Colon (tissue), 2 donors: ENCODE measurements at regions not wholly inside any gene's neighbourhood (a gene's known extent, or its start where the extent isn't known, plus 50 kb on each side); places are given as distances from the start of the nearest gene placed in this dataset.
"Not testable (repeated sequence)": the region's sequence is repeated elsewhere in the genome, so short reads cannot be mapped to it uniquely, and the experiment has no call there.

Experiments
- FAIRE-seq: peaks from 2 replicates; lab custom pipeline; 2012; peaks lifted over from hg19 to GRCh38; lab: Jason Lieb, UNC
- donor health status: control.
- donor health status: control.

- no peak for FAIRE-seq
Observed at GRCh38 chr14:92223025-92223424, 99.9 kb upstream of the SLC24A4 start.

GRCh38 chr14:92224358-92224954 is 98.5 kb upstream of the SLC24A4 start:
- no peak for FAIRE-seq

DNA sequence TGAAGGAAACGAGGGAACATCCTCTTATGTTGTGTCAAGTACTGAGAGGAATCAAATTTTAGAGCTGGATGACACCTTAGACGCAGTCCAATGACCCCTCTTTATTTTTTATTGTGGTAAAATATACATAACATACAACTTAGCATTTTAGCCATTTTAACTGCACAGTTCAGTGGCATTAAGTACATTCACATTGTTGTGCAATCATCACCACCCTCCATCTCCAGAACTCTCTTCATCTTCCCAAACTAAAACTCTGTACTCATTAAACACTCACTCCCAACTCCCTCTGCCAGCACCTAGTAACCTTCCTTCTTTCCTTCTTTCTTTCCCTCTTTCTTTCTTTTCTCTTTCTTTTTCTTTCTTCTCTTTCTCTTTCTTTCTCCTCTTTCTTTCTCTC is 97.2 kb upstream of the SLC24A4 start:
- no peak for FAIRE-seq

- peak; percentile 31 for FAIRE-seq
Observed at GRCh38 chr14:92226166-92226565, 96.8 kb upstream of the SLC24A4 start.

- no peak for FAIRE-seq
Observed at GRCh38 chr14:92236243-92236900, 86.6 kb upstream of the SLC24A4 start.

DNA sequence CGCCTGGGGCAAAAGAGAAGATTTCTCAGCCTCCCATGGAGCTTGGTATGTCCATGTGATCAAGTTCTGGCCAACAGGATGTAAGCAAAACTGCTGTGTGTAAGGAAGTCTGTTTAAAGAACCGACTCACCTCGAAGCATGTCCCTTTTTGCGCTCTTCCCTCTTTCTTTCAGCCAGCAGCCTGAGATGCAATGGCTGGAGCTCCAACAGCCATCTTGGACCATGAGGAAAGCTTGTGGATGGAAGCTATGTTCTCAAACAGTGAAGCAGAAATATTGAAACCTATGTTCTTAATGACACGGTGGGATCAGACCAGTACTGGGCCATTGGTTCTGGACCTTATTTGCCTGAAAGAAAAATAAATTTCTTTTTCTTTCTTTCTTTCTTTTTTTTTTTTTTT is 82.3 kb upstream of the SLC24A4 start:
- FAIRE-seq = no peak

- no peak for FAIRE-seq
Observed at GRCh38 chr14:92241966-92242595, 80.9 kb upstream of the SLC24A4 start.

DNA sequence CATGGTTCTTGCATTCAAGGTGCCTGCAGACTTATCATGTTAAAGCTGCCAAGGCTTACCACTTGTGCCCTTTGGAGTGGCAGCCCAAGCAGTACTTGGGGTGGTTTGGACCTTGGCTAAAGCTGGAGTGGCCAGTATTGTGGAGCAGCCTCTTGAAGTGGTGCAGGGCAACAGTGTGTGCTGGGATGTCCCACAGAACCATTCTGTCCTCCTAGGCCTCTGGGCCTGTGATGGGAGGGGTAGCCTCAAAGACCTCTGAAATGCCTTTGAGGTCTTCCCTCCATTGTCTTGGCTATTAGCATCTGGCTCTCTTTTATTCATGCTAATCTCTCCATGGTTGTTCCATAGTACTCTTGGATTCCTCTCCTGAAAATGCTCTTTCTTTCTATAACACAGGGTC is 78.2 kb upstream of the SLC24A4 start:
- FAIRE-seq = no peak

GRCh38 chr14:92247341-92247740 is 75.6 kb upstream of the SLC24A4 start:
- no peak for FAIRE-seq

DNA sequence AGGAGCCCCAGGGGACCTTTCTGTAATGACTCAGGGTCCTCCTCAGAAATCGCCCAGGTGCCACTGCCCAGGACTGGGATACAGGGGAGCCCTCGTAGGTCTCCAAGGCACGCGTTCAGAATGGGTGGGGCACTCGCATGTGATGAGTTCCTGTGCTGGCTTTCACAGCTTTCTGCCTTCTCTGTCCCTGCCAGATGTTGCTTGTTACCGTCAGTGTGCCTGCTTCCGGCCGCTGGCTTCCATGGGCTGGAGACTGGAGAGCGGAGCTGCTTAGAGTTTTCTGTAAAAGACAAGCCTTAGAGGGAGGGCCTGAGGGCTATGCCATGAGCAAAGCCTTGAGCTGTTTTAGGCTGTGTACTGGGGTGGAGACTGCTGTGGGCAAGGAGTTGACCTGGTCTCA is 75.0 kb upstream of the SLC24A4 start:
- no peak for FAIRE-seq

GRCh38 chr14:92248696-92249095 is 74.3 kb upstream of the SLC24A4 start:
- FAIRE-seq = no peak

GRCh38 chr14:92250366-92250765 is 72.6 kb upstream of the SLC24A4 start:
- not testable (repeated sequence) for FAIRE-seq

- no peak for FAIRE-seq
Observed at GRCh38 chr14:92252323-92252722, 70.6 kb upstream of the SLC24A4 start.

DNA sequence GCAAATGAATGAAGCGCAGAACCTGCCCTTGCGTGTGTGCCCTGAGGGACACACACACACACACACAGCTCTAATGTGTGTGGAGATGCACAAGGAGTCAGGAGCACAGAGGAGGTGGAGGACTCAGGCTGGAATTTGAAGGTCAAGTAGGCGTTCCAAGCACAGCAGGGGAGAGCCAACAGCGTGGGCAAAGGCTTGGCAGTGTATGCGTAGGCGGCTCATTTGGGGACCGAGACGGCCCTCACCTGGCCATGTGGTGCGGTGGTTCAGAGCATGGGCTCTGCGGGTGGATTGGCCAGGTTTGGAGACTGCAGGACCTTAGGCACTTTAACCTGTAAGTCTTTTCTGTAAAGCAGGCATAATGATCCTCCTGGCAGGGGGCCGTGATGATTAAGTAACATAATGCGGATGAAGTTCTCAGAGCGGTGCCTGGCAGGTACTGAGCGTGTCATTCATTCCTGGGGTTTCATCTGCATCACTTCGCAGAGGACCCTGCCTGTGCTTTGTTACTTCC is 69.5 kb upstream of the SLC24A4 start:
- no peak for FAIRE-seq

- no peak for FAIRE-seq
Observed at GRCh38 chr14:92254786-92255185, 68.2 kb upstream of the SLC24A4 start.

- FAIRE-seq = no peak
Observed at GRCh38 chr14:92258934-92259333, 64.0 kb upstream of the SLC24A4 start.

- no peak for FAIRE-seq
Observed at GRCh38 chr14:92259613-92260357, 63.2 kb upstream of the SLC24A4 start.

- no peak for FAIRE-seq
Observed at GRCh38 chr14:92263681-92264080, 59.3 kb upstream of the SLC24A4 start.

- FAIRE-seq = no peak
Observed at GRCh38 chr14:92264195-92264594, 58.8 kb upstream of the SLC24A4 start.

DNA sequence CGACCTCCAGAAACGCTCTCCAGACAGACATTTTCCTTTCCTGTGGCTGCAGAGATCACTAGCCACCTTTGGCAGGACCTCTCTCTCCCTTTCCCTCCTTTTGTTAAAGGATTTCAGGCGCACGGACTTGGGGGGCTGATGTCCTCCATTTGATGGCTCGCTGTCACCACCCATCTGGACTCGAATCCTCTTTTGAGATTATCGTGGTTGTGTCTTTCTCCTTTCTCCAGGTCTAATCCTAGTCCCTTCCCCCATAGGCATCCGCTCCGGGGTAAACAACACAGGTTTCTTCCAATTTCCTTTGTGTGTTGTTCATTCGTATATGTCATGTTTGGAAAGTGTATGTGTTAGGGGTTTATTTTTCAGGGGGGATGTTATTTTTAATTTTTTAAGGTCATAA is 56.7 kb upstream of the SLC24A4 start:
- FAIRE-seq = no peak
